ENCODE measurements at regions not wholly inside any gene's neighbourhood (a gene's known extent, or its start where the extent isn't known, plus 50 kb on each side); places are given as distances from the start of the nearest gene placed in this dataset.

DNA sequence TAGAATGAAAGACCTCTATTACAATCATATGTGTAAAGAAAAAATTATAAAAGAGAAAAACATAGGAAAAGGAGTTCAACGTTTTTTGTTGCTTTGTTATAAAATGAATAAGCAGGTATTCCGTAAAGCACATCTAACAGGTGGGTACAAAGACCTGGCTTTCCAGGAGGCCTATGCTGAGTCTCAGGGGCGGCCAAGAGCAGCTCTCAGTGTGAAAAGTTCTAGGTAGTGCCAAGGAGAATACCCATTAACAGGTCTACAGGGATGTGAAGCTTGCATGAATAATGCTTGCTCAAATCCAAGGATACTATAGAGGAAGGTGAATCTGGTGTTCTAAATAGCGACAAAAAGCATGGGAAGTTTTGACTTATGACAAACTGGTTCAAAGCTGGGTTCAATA, 944.4 kb downstream of the PDHA2 start:
- TF ChIP-seq, protein P1, sequence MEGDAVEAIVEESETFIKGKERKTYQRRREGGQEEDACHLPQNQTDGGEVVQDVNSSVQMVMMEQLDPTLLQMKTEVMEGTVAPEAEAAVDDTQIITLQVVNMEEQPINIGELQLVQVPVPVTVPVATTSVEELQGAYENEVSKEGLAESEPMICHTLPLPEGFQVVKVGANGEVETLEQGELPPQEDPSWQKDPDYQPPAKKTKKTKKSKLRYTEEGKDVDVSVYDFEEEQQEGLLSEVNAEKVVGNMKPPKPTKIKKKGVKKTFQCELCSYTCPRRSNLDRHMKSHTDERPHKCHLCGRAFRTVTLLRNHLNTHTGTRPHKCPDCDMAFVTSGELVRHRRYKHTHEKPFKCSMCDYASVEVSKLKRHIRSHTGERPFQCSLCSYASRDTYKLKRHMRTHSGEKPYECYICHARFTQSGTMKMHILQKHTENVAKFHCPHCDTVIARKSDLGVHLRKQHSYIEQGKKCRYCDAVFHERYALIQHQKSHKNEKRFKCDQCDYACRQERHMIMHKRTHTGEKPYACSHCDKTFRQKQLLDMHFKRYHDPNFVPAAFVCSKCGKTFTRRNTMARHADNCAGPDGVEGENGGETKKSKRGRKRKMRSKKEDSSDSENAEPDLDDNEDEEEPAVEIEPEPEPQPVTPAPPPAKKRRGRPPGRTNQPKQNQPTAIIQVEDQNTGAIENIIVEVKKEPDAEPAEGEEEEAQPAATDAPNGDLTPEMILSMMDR (conservative IDR thresholded peaks at IDR 0.05; ENCODE audit: low read length): no peak
- no peak for TF ChIP-seq EZH2phosphoT487 (IDR thresholded peaks at IDR 0.05; ENCODE audit: borderline replicate concordance, low read depth, low read length)

Measured in OCI-LY7 (cell line).